Spleen (tissue), 11 donors: ENCODE measurements at regions not wholly inside any gene's neighbourhood (a gene's known extent, or its start where the extent isn't known, plus 50 kb on each side); places are given as distances from the start of the nearest gene placed in this dataset.

Source experiments
- DNase-seq: peaks from one replicate; pipeline ENCODE4 v3.0.0-alpha.2; 2020
- H3K27ac ChIP-seq, 8 donors: fragments of 200-600 bp; sonication (generic) in 7 of 8; 1 replicate in 4 of 8; 2 replicates in 4 of 8; pipeline versions ENCODE4 v1.5.0 to v1.8.0; 2016 to 2021; ENCODE audit warnings: inconsistent platforms in 4 of 8, mild to moderate bottlenecking in 4 of 8, moderate library complexity in 1 of 8
- H3K27me3 ChIP-seq, 7 donors: fragments of 200-600 bp; sonication (generic) in 6 of 7; replicated peaks in 1 of 7; 1 replicate in 4 of 7; 2 replicates in 3 of 7; pipeline versions ENCODE4 v1.5.0 to v1.8.0; 2016 to 2021; ENCODE audit warnings: inconsistent platforms in 3 of 7, mild to moderate bottlenecking in 1 of 7
- H3K36me3 ChIP-seq, 6 donors: fragments of 200-600 bp; sonication (generic) in 5 of 6; 1 replicate in 4 of 6; 2 replicates in 2 of 6; pipeline versions ENCODE4 v1.5.0 to v1.8.0; 2016 to 2021; ENCODE audit warnings: inconsistent platforms in 2 of 6
- H3K4me1 ChIP-seq, 6 donors: fragments of 200-600 bp; sonication (generic) in 5 of 6; 1 replicate in 3 of 6; 2 replicates in 3 of 6; pipeline versions ENCODE4 v1.5.0 to v1.8.0; 2016 to 2021; ENCODE audit warnings: inconsistent platforms in 3 of 6
- H3K4me3 ChIP-seq, 8 donors: fragments of 200-600 bp; sonication (generic) in 7 of 8; 1 replicate in 4 of 8; 2 replicates in 4 of 8; pipeline versions ENCODE4 v1.5.0 to v1.8.0; 2016 to 2021; ENCODE audit warnings: inconsistent platforms in 4 of 8, mild to moderate bottlenecking in 4 of 8, moderate library complexity in 2 of 8
- H3K9me3 ChIP-seq, 8 donors: fragments of 200-600 bp; sonication (generic) in 7 of 8; 1 replicate in 4 of 8; 2 replicates in 4 of 8; pipeline versions ENCODE4 v1.5.0 to v1.8.0; 2016 to 2021; ENCODE audit warnings: inconsistent platforms in 4 of 8
- CTCF ChIP-seq, 11 experiments: fragments of 200-600 bp in 7 of 11; fragments of 450-650 bp in 4 of 11; sonication (generic) in 4 of 11; IDR thresholded peaks in 8 of 11; conservative IDR thresholded peaks in 3 of 11; 1 replicate in 7 of 11; 2 replicates in 4 of 11; pipeline versions ENCODE4 v1.4.0 to v1.8.0; 2016 to 2021; ENCODE audit warnings: antibody characterized with exemption in 11 of 11, inconsistent platforms in 4 of 11, mild to moderate bottlenecking in 1 of 11
- POLR2A ChIP-seq, 3 donors: fragments of 450-650 bp; IDR thresholded peaks; one replicate each; pipeline ENCODE4 v1.5.1; 2017; ENCODE audit warnings: antibody characterized with exemption in 3 of 3, mild to moderate bottlenecking in 1 of 3
- POLR2AphosphoS5 ChIP-seq, 3 donors: sonication (generic); formaldehyde crosslinking; IDR thresholded peaks; one replicate each; pipeline ENCODE4 v1.5.1; 2017; ENCODE audit warnings: antibody characterized with exemption in 3 of 3
- WGBS, 5 donors: extraction: QIAGEN DNeasy Blood & Tissue Kit in 3 of 5; methylation state at CpG; one replicate each; pipeline versions ENCODE4 v1.1.5 to v1.1.7; 2013 to 2018; 5-methylcytosine and 5-hydroxymethylcytosine counted together
- intact Hi-C: fragments of 100-400 bp; cut with DNase I; formaldehyde crosslinking; loops from one replicate; pipeline ENCODE4 v1.15.0; 2023; ENCODE audit warnings: low total_unique reads
- donor health status: healthy with polysubstance abuse.
- donor health status: DM: no; HTN: no; CAD: no; lungs with moderate emphysema.
- donor health status: DM: no; HTN: no; CAD: no.
- donor health status: Bipolar disorder and iron deficiency.
- donor health status: healthy.
- donor health status: DM: no; HTN: no; CAD: no.
- donor health status: DM: yes; HTN: yes; CAD: no.

GRCh38 chr6:88491266-88491880 lies 325.2 kb upstream of the CNR1 start:
- Histone ChIP-seq H3K36me3 (no peaks in the 10 kb centered on the region), H3K27me3 (no peaks in the 10 kb centered on the region), H3K9me3 (peaks cover 0 to 4% (median 0%) of the 10 kb centered on the region in 8 donors), H3K4me3 (no peak overlapping the region), H3K4me1 (peaks cover 0 to 13% (median 0%) of the 10 kb centered on the region in 6 donors), H3K27ac (no peak overlapping the region)
- no peak for TF ChIP-seq CTCF (IDR thresholded peaks at IDR 0.05 in 8 of 11, conservative IDR thresholded peaks at IDR 0.05 in 3 of 11)
- 75 to 90% (median 89%) methylated on average over 4 of the region's 4 CpGs for WGBS, 5 donors
- no peak for DNase-seq
- intact Hi-C loops = no loop called here

- peaks cover 0 to 13% (median 0%) of the 10 kb centered on the region in 6 donors for H3K4me1 ChIP-seq
- intact Hi-C loops = no loop called here
- H3K9me3 ChIP-seq = peaks cover 0 to 4% (median 0%) of the 10 kb centered on the region in 8 donors
- no peak overlapping the region for H3K27ac ChIP-seq
- H3K27me3 ChIP-seq = no peaks in the 10 kb centered on the region
- no peak for DNase-seq
- 70 to 88% (median 78%) methylated on average over 2 of the region's 2 CpGs for WGBS, 5 donors
- no peak for TF ChIP-seq POLR2AphosphoS5 (IDR thresholded peaks at IDR 0.05)
- TF ChIP-seq CTCF (IDR thresholded peaks at IDR 0.05 in 8 of 11, conservative IDR thresholded peaks at IDR 0.05 in 3 of 11) = no peak
- TF ChIP-seq POLR2A (IDR thresholded peaks at IDR 0.05) = no peak
- no peak overlapping the region for H3K4me3 ChIP-seq
- no peaks in the 10 kb centered on the region for H3K36me3 ChIP-seq
Measured at GRCh38 chr6:88490908-88491264, 324.7 kb upstream of the CNR1 start.

GRCh38 chr6:88490195-88490907 lies 324.2 kb upstream of the CNR1 start:
- no peak for DNase-seq
- Histone ChIP-seq H3K4me1 (peaks cover 0 to 13% (median 0%) of the 10 kb centered on the region in 6 donors), H3K27ac (no peak overlapping the region), H3K27me3 (no peaks in the 10 kb centered on the region), H3K36me3 (no peaks in the 10 kb centered on the region), H3K9me3 (peaks cover 0 to 5% (median 0%) of the 10 kb centered on the region in 8 donors), H3K4me3 (no peak overlapping the region)
- 74 to 88% (median 83%) methylated on average over 6 of the region's 6 CpGs for WGBS, 5 donors
- intact Hi-C loops = no loop called here
- no peak for TF ChIP-seq POLR2AphosphoS5 (IDR thresholded peaks at IDR 0.05)
- TF ChIP-seq CTCF (IDR thresholded peaks at IDR 0.05 in 8 of 11, conservative IDR thresholded peaks at IDR 0.05 in 3 of 11) = no peak
- no peak for TF ChIP-seq POLR2A (IDR thresholded peaks at IDR 0.05)

- 80 to 92% (median 87%) methylated on average over 2 of the region's 2 CpGs for WGBS, 5 donors
- no peak for DNase-seq
- Histone ChIP-seq H3K27ac (no peak overlapping the region), H3K36me3 (no peaks in the 10 kb centered on the region), H3K4me1 (no peaks in the 10 kb centered on the region), H3K4me3 (no peak overlapping the region), H3K27me3 (no peaks in the 10 kb centered on the region), H3K9me3 (peaks cover 0 to 24% (median 6%) of the 10 kb centered on the region in 8 donors)
- intact Hi-C loops = no loop called here
- TF ChIP-seq POLR2AphosphoS5 (IDR thresholded peaks at IDR 0.05) (no peak), CTCF (IDR thresholded peaks at IDR 0.05 in 8 of 11, conservative IDR thresholded peaks at IDR 0.05 in 3 of 11) (no peak), POLR2A (IDR thresholded peaks at IDR 0.05) (no peak)
Measured at GRCh38 chr6:88483424-88483823, 317.3 kb upstream of the CNR1 start.
